ENCODE measurements at regions not wholly inside any gene's neighbourhood (a gene's known extent, or its start where the extent isn't known, plus 50 kb on each side); places are given as distances from the start of the nearest gene placed in this dataset.

DNA sequence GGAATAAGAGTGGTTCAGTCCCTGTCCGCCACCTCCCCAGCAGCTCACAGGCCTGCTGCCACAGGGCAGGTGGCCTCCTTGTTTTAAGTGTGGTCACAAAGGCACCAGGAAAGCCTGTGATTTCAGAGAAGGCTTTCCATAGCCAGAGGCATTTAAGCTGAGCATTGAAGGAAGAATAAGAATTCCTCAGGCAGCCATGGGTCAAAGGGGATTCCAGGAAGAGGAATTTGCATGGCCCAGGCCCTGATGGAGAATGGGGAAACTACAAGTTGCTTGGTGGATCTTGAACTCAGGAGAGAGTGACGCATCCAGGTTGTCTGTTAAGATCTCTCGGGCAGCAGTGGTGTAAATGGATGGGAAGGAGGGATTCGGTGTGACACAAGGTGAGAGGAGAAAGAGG, 66.7 kb downstream of the KLHDC7A start:
- TF ChIP-seq, protein P1, sequence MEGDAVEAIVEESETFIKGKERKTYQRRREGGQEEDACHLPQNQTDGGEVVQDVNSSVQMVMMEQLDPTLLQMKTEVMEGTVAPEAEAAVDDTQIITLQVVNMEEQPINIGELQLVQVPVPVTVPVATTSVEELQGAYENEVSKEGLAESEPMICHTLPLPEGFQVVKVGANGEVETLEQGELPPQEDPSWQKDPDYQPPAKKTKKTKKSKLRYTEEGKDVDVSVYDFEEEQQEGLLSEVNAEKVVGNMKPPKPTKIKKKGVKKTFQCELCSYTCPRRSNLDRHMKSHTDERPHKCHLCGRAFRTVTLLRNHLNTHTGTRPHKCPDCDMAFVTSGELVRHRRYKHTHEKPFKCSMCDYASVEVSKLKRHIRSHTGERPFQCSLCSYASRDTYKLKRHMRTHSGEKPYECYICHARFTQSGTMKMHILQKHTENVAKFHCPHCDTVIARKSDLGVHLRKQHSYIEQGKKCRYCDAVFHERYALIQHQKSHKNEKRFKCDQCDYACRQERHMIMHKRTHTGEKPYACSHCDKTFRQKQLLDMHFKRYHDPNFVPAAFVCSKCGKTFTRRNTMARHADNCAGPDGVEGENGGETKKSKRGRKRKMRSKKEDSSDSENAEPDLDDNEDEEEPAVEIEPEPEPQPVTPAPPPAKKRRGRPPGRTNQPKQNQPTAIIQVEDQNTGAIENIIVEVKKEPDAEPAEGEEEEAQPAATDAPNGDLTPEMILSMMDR (conservative IDR thresholded peaks at IDR 0.05) = no peak
- TF ChIP-seq ZFX (IDR thresholded peaks at IDR 0.05) = no peak
